ENCODE measurements at regions not wholly inside any gene's neighbourhood (a gene's known extent, or its start where the extent isn't known, plus 50 kb on each side); places are given as distances from the start of the nearest gene placed in this dataset.

GRCh38 chr1:165070675-165071074 lies 285.8 kb downstream of the LMX1A start:
- no peak for DNase-seq
- intact Hi-C loops (cut with DNase I) = loop anchor here in 2 of 4 donors (5.0 to 10.0 kb wide), 2 partner anchors 283 to 1546 kb away; no protein-coding TSS in a partner anchor
- Histone ChIP-seq H3K4me3 (no peak overlapping the region), H3K4me1 (ENCODE audit: insufficient read depth) (no peaks in the 10 kb centered on the region), H3K9me3 (no peaks in the 10 kb centered on the region), H3K27ac (no peak overlapping the region), H3K27me3 (no peaks in the 10 kb centered on the region), H3K36me3 (no peaks in the 10 kb centered on the region)
- WGBS, 3 donors = 96 to 99% (median 98%) methylated on average over 4 of the region's 4 CpGs
- TF ChIP-seq CTCF (IDR thresholded peaks at IDR 0.05) = no peak
- no peak for TF ChIP-seq EP300 (IDR thresholded peaks at IDR 0.05)
- no peak for TF ChIP-seq POLR2A (IDR thresholded peaks at IDR 0.05)

- no peaks in the 10 kb centered on the region for H3K9me3 ChIP-seq
- intact Hi-C loops (cut with DNase I) = loop anchor here in 2 of 4 donors (5.0 to 10.0 kb wide), 2 partner anchors 283 to 1545 kb away; no protein-coding TSS in a partner anchor
- no peak overlapping the region for H3K4me3 ChIP-seq
- WGBS, 3 donors = 92 to 95% (median 94%) methylated on average over 1 of the region's 1 CpG
- H3K36me3 ChIP-seq = no peaks in the 10 kb centered on the region
- H3K27ac ChIP-seq = no peak overlapping the region
- DNase-seq = no peak
- H3K4me1 ChIP-seq (ENCODE audit: insufficient read depth) = no peaks in the 10 kb centered on the region
- no peaks in the 10 kb centered on the region for H3K27me3 ChIP-seq
- TF ChIP-seq POLR2A (IDR thresholded peaks at IDR 0.05) (no peak), CTCF (IDR thresholded peaks at IDR 0.05) (no peak), EP300 (IDR thresholded peaks at IDR 0.05) (no peak)
Observed at GRCh38 chr1:165069829-165070228, 286.7 kb downstream of the LMX1A start.

GRCh38 chr1:165068741-165069140 lies 287.8 kb downstream of the LMX1A start:
- no peak overlapping the region for H3K27ac ChIP-seq
- TF ChIP-seq EP300 (IDR thresholded peaks at IDR 0.05) (no peak), POLR2A (IDR thresholded peaks at IDR 0.05) (no peak), CTCF (IDR thresholded peaks at IDR 0.05) (no peak)
- no peaks in the 10 kb centered on the region for H3K27me3 ChIP-seq
- no peaks in the 10 kb centered on the region for H3K36me3 ChIP-seq
- intact Hi-C loops (cut with DNase I) = no loop called here
- H3K4me3 ChIP-seq = no peak overlapping the region
- no peaks in the 10 kb centered on the region for H3K9me3 ChIP-seq
- DNase-seq = no peak
- no peaks in the 10 kb centered on the region for H3K4me1 ChIP-seq (ENCODE audit: insufficient read depth)
- WGBS, 3 donors = 89 to 95% (median 92%) methylated on average over 5 of the region's 5 CpGs

- H3K27me3 ChIP-seq = no peaks in the 10 kb centered on the region
- intact Hi-C loops (cut with DNase I) = no loop called here
- TF ChIP-seq EP300 (IDR thresholded peaks at IDR 0.05) (no peak), CTCF (IDR thresholded peaks at IDR 0.05) (no peak), POLR2A (IDR thresholded peaks at IDR 0.05) (no peak)
- H3K36me3 ChIP-seq = no peaks in the 10 kb centered on the region
- H3K4me1 ChIP-seq (ENCODE audit: insufficient read depth) = peaks cover 2% of the 10 kb centered on the region
- H3K9me3 ChIP-seq = no peaks in the 10 kb centered on the region
- DNase-seq = no peak
- H3K4me3 ChIP-seq = no peak overlapping the region
- H3K27ac ChIP-seq = no peak overlapping the region
- 45 to 61% (median 46%) methylated on average over 2 of the region's 2 CpGs for WGBS, 3 donors
Observed at GRCh38 chr1:165067829-165068228, 288.7 kb downstream of the LMX1A start.
